ENCODE measurements at regions not wholly inside any gene's neighbourhood (a gene's known extent, or its start where the extent isn't known, plus 50 kb on each side); places are given as distances from the start of the nearest gene placed in this dataset.

- TF ChIP-seq MAZ (IDR thresholded peaks at IDR 0.05; ENCODE audit: borderline replicate concordance, low read depth, low read length) (no peak), FOSB (CRISPR knock-in tag; IDR thresholded peaks at IDR 0.05) (no peak), TFCP2L1 (CRISPR knock-in tag; IDR thresholded peaks at IDR 0.05) (no peak), E2F6 (IDR thresholded peaks at IDR 0.05; ENCODE audit: borderline replicate concordance, low read depth) (no peak), USF2 (IDR thresholded peaks at IDR 0.05) (no peak), JUNB (IDR thresholded peaks at IDR 0.05) (no peak)
Measured at GRCh38 chr3:81024560-81024959, 736.9 kb downstream of the GBE1 start (continued).

- H3K4me1 ChIP-seq: no peaks in the 10 kb centered on the region
- H3K4me3 ChIP-seq: no peak overlapping the region
- TF ChIP-seq CBX2 (IDR thresholded peaks at IDR 0.05; ENCODE audit: borderline replicate concordance, low read depth) (no peak), CBX8 (IDR thresholded peaks at IDR 0.05) (no peak), NFE2L2 (conservative IDR thresholded peaks at IDR 0.05; ENCODE audit: low read length) (no peak), JUNB (IDR thresholded peaks at IDR 0.05) (no peak), MAX (IDR thresholded peaks at IDR 0.05) (no peak), RNF2 (IDR thresholded peaks at IDR 0.05; ENCODE audit: borderline replicate concordance, low read depth) (no peak), EP300 (IDR thresholded peaks at IDR 0.05) (no peak), HES2 (IDR thresholded peaks at IDR 0.05) (no peak), ZNF302 (CRISPR knock-in tag; IDR thresholded peaks at IDR 0.05) (no peak), ESRRA (IDR thresholded peaks at IDR 0.05; ENCODE audit: borderline replicate concordance, low read length) (no peak), USF2 (IDR thresholded peaks at IDR 0.05) (no peak), RFX5 (IDR thresholded peaks at IDR 0.05) (no peak), BCL3 (IDR thresholded peaks at IDR 0.05) (no peak), HMGXB4 (CRISPR knock-in tag; IDR thresholded peaks at IDR 0.05; ENCODE audit: borderline replicate concordance) (no peak), SREBF2 (IDR thresholded peaks at IDR 0.05) (no peak), ZSCAN20 (CRISPR knock-in tag; IDR thresholded peaks at IDR 0.05) (no peak), PBX3 (IDR thresholded peaks at IDR 0.05) (no peak), SMC3 (IDR thresholded peaks at IDR 0.05) (no peak)
- H3K4me2 ChIP-seq: no peak overlapping the region
- ATAC-seq (no peak), FAIRE-seq (no peak), DNase-seq (ENCODE audit: low read depth in 1 of 2, low spot score in 1 of 2) (no peak)
- WGBS (ENCODE audit: missing lambda C conversion rate): 14% methylated on average over 3 of the region's 3 CpGs
- CTCF ChIA-PET: no interaction called here
- no peaks in the 10 kb centered on the region; the same call in 2 of the 3 replicates for H3K9me3 ChIP-seq
- H3K27ac ChIP-seq: no peak overlapping the region
- POLR2A ChIA-PET: no interaction called here
Measured at GRCh38 chr3:81022339-81022738, 739.1 kb downstream of the GBE1 start.

Data from A549 (cell line).